HCT116 (cell line): ENCODE measurements at regions not wholly inside any gene's neighbourhood (a gene's known extent, or its start where the extent isn't known, plus 50 kb on each side); places are given as distances from the start of the nearest gene placed in this dataset.

Experiments used
- ATAC-seq: fragments of 200-7000 bp; cut with Tn5 transposase; 2 replicates; pipeline ENCODE4 v1.9.1; 2020; ENCODE audit warnings: mild to moderate bottlenecking, moderate library complexity
- BruUV-seq: library from RNA; stranded (reverse); fragments of 400-500 nt; replicated peaks from 2 replicates; lab custom pipeline; 2021; lab: Mats Ljungman, UMichigan
- CTCF ChIA-PET: fragments of 300-600 bp; sonication (Branson Sonifier 250); formaldehyde crosslinking; loops from one replicate; lab custom pipeline; 2021; ENCODE audit warnings: antibody characterized with exemption; lab: Charles Lee
- POLR2A ChIA-PET: fragments of 300-600, 350-600 bp; sonication (Branson Sonifier 250); formaldehyde crosslinking; loops from one replicate; lab custom pipeline; 2021; ENCODE audit warnings: antibody characterized with exemption; lab: Charles Lee
- RAD21 ChIA-PET, 2 experiments: fragments of 300-600 bp; sonication (Branson Sonifier 250); formaldehyde crosslinking; loops; one replicate each; lab custom pipeline; 2023; ENCODE audit warnings: low total read pairs in 2 of 2; ENCODE audit not compliant: uncharacterized antibody in 2 of 2, unreplicated experiment in 2 of 2, low non-redundant PET in 1 of 2; lab: Charles Lee
- DNase-seq: peaks from one replicate; pipeline ENCODE4 v3.0.0-alpha.2; 2010; ENCODE audit warnings: low read depth, low spot score
- H2AFZ ChIP-seq: fragments of 200-600 bp; shearing (Covaris generic), sonication (generic); 2 replicates; pipeline ENCODE4 v1.6.1; 2017; ENCODE audit warnings: low read depth, mixed run types, mixed read lengths, antibody characterized with exemption, low read length; ENCODE audit not compliant: poor library complexity, severe bottlenecking
- H3K27ac ChIP-seq: 2 replicates; pipeline ENCODE4 v1.5.1; 2012; ENCODE audit warnings: low read depth, low read length
- H3K27me3 ChIP-seq: fragments of 200-600 bp; sonication (generic); 2 replicates; pipeline ENCODE4 v1.6.1; 2016; ENCODE audit warnings: mixed run types, low read length, mixed read lengths; ENCODE audit not compliant: insufficient read depth
- H3K36me3 ChIP-seq, 2 experiments: fragments of 200-500 bp in 1 of 2; fragments of 200-600 bp in 1 of 2; sonication (Bioruptor generic) in 1 of 2; sonication (generic) in 1 of 2; 2 replicates each; pipeline versions ENCODE4 v1.5.1 to v1.6.1; 2014 to 2016; ENCODE audit warnings: low read length in 2 of 2, inconsistent platforms in 1 of 2, mixed read lengths in 1 of 2, mixed run types in 1 of 2; ENCODE audit not compliant: insufficient read depth in 2 of 2, control insufficient read depth in 1 of 2
- H3K4me1 ChIP-seq, 2 experiments: fragments of 200-600 bp in 1 of 2; sonication (generic) in 1 of 2; 2 replicates each; pipeline versions ENCODE4 v1.5.1 to v1.6.1; 2012 to 2017; ENCODE audit warnings: low read length in 2 of 2, inconsistent platforms in 1 of 2, mild to moderate bottlenecking in 1 of 2, mixed read lengths in 1 of 2, mixed run types in 1 of 2, moderate library complexity in 1 of 2; ENCODE audit not compliant: insufficient read depth in 2 of 2, control insufficient read depth in 1 of 2
- H3K4me2 ChIP-seq: fragments of 200-600 bp; sonication (generic); 2 replicates; pipeline ENCODE4 v1.6.1; 2017; ENCODE audit warnings: mixed run types, low read length, mixed read lengths
- H3K4me3 ChIP-seq, 2 experiments: fragments of 200-600 bp in 1 of 2; sonication (generic) in 1 of 2; replicated peaks in 1 of 2; 2 replicates each; pipeline ENCODE4 v1.5.1; 2011 to 2016; ENCODE audit warnings: low read length in 2 of 2, control low read depth in 1 of 2, low read depth in 1 of 2, mild to moderate bottlenecking in 1 of 2, mixed read lengths in 1 of 2, mixed run types in 1 of 2
- H3K79me2 ChIP-seq: fragments of 200-600 bp; sonication (generic); 2 replicates; pipeline ENCODE4 v1.6.1; 2017; ENCODE audit warnings: mild to moderate bottlenecking, mixed run types, low read length, moderate library complexity, mixed read lengths; ENCODE audit not compliant: insufficient read depth
- H3K9ac ChIP-seq: fragments of 200-600 bp; sonication (generic); 2 replicates; pipeline ENCODE4 v1.6.1; 2016; ENCODE audit warnings: low read length, mixed read lengths
- H3K9me2 ChIP-seq: fragments of 200-600 bp; sonication (generic), shearing (Covaris generic); 2 replicates; pipeline ENCODE4 v1.6.1; 2017; ENCODE audit warnings: mixed run types, mild to moderate bottlenecking, moderate library complexity; ENCODE audit not compliant: insufficient read depth
- H3K9me3 ChIP-seq, 2 experiments: fragments of 200-500 bp in 1 of 2; fragments of 200-600 bp in 1 of 2; sonication (Bioruptor generic) in 1 of 2; sonication (generic) in 1 of 2; 2 replicates each; pipeline ENCODE4 v1.6.1; 2014 to 2017; ENCODE audit warnings: low read length in 2 of 2, mixed read lengths in 2 of 2, inconsistent platforms in 1 of 2, low read depth in 1 of 2, mild to moderate bottlenecking in 1 of 2, mixed run types in 1 of 2, moderate library complexity in 1 of 2; ENCODE audit not compliant: control insufficient read depth in 1 of 2, insufficient read depth in 1 of 2
- H4K20me1 ChIP-seq: fragments of 200-600 bp; sonication (generic), shearing (Covaris generic); 2 replicates; pipeline ENCODE4 v1.6.1; 2017; ENCODE audit warnings: mixed run types, mild to moderate bottlenecking, moderate library complexity; ENCODE audit not compliant: insufficient read depth
- CBX3 ChIP-seq: IDR thresholded peaks from 2 replicates; pipeline ENCODE4 v1.6.1; 2012; ENCODE audit warnings: low read depth
- EGR1 ChIP-seq: IDR thresholded peaks from 2 replicates; pipeline ENCODE4 v1.6.1; 2012; ENCODE audit warnings: low read depth
- ELF1 ChIP-seq: IDR thresholded peaks from 2 replicates; pipeline ENCODE4 v1.6.1; 2012; ENCODE audit warnings: low read depth, borderline replicate concordance
- EZH2phosphoT487 ChIP-seq: fragments of 200-600 bp; IDR thresholded peaks from 2 replicates; pipeline ENCODE4 v1.6.1; 2018; ENCODE audit warnings: antibody characterized with exemption, borderline replicate concordance
- JUND ChIP-seq: IDR thresholded peaks from 2 replicates; pipeline ENCODE4 v1.6.1; 2012
- RAD21 ChIP-seq: IDR thresholded peaks from 2 replicates; pipeline ENCODE4 v1.6.1; 2012; ENCODE audit warnings: low read depth, mild to moderate bottlenecking
- SIN3A ChIP-seq: IDR thresholded peaks from 2 replicates; pipeline ENCODE4 v1.6.1; 2012; ENCODE audit warnings: low read depth
- SP1 ChIP-seq: IDR thresholded peaks from 2 replicates; pipeline ENCODE4 v1.6.1; 2012; ENCODE audit warnings: low read depth
- YY1 ChIP-seq: IDR thresholded peaks from 2 replicates; pipeline ENCODE4 v1.6.1; 2011; ENCODE audit warnings: low read length, low read depth, moderate library complexity, mild to moderate bottlenecking; ENCODE audit not compliant: insufficient replicate concordance; ENCODE audit errors: extremely low read depth
- ZNF274 ChIP-seq: fragments of 200-500 bp; sonication (Bioruptor generic); IDR thresholded peaks from 2 replicates; pipeline ENCODE4 v1.6.1; 2014; ENCODE audit warnings: mild to moderate bottlenecking, low read depth, low read length, inconsistent platforms
- intact Hi-C: fragments of 100-400 bp; cut with micrococcal nuclease; formaldehyde crosslinking; loops from 2 replicates; pipeline ENCODE4 v1.10.0; 2022
- TF ChIP-seq, protein P1 (sequence below), 3 experiments: fragments of 200-600 bp in 1 of 3; sonication (generic) in 1 of 3; IDR thresholded peaks in 2 of 3; conservative IDR thresholded peaks in 1 of 3; 2 replicates each; pipeline ENCODE4 v1.5.1; 2012 to 2017; ENCODE audit warnings: low read depth in 2 of 3, low read length in 2 of 3, antibody characterized with exemption in 1 of 3, borderline replicate concordance in 1 of 3, control low read depth in 1 of 3, mild to moderate bottlenecking in 1 of 3, mixed read lengths in 1 of 3, mixed run types in 1 of 3, moderate library complexity in 1 of 3; ENCODE audit not compliant: insufficient read depth in 1 of 3
- TF ChIP-seq, protein P2 (sequence below): IDR thresholded peaks from 2 replicates; pipeline ENCODE4 v1.6.1; 2011; ENCODE audit warnings: mild to moderate bottlenecking, low read length, moderate library complexity; ENCODE audit not compliant: insufficient replicate concordance; ENCODE audit errors: extremely low read depth

DNA sequence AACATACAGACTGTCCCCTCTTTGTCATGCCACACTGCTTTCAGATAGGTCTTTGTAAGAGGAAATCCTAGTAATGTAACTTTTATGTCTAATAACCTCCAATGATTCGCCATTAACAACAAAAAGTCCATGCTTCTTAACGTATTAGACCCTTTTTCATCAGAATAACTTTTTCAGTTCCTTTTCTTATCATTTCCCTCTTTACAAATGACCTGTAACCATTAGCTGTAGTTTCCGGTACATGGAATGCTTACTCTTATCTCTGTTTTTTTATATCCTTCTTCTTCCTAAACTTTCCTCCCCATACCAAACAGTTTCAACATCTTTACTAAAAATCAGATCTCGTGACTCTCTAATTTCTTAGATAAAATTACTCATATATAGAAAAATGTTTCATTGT lies 268.9 kb upstream of the TYRP1 start:
- Histone ChIP-seq H3K9ac (no peak overlapping the region), H3K27me3 (no peaks in the 10 kb centered on the region), H3K9me2 (no peaks in the 10 kb centered on the region), H2AFZ (no peak overlapping the region), H3K4me3 (no peak overlapping the region), H3K27ac (no peak overlapping the region), H3K79me2 (no peaks in the 10 kb centered on the region), H3K36me3 (no peaks in the 10 kb centered on the region), H4K20me1 (no peaks in the 10 kb centered on the region), H3K4me1 (no peaks in the 10 kb centered on the region), H3K4me2 (no peak overlapping the region), H3K9me3 (peaks cover 0 to 17% of the 10 kb centered on the region in 2 experiments; a peak in 2 of 4 replicates)
- intact Hi-C loops, result no loop called here
- DNase-seq (no peak), ATAC-seq (no peak)
- TF ChIP-seq RAD21 (no peak), ZNF274 (no peak), JUND (no peak), EZH2phosphoT487 (no peak), YY1 (no peak), CBX3 (no peak), EGR1 (no peak), ELF1 (no peak), SP1 (no peak), SIN3A (no peak)
- TF ChIP-seq, protein P1, sequence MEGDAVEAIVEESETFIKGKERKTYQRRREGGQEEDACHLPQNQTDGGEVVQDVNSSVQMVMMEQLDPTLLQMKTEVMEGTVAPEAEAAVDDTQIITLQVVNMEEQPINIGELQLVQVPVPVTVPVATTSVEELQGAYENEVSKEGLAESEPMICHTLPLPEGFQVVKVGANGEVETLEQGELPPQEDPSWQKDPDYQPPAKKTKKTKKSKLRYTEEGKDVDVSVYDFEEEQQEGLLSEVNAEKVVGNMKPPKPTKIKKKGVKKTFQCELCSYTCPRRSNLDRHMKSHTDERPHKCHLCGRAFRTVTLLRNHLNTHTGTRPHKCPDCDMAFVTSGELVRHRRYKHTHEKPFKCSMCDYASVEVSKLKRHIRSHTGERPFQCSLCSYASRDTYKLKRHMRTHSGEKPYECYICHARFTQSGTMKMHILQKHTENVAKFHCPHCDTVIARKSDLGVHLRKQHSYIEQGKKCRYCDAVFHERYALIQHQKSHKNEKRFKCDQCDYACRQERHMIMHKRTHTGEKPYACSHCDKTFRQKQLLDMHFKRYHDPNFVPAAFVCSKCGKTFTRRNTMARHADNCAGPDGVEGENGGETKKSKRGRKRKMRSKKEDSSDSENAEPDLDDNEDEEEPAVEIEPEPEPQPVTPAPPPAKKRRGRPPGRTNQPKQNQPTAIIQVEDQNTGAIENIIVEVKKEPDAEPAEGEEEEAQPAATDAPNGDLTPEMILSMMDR (IDR thresholded peaks at IDR 0.05 in 2 of 3, conservative IDR thresholded peaks at IDR 0.05 in 1 of 3; ENCODE audit: borderline replicate concordance in 1 of 3, insufficient read depth in 1 of 3, low read depth in 2 of 3, low read length in 2 of 3), result no peak
- TF ChIP-seq, protein P2, sequence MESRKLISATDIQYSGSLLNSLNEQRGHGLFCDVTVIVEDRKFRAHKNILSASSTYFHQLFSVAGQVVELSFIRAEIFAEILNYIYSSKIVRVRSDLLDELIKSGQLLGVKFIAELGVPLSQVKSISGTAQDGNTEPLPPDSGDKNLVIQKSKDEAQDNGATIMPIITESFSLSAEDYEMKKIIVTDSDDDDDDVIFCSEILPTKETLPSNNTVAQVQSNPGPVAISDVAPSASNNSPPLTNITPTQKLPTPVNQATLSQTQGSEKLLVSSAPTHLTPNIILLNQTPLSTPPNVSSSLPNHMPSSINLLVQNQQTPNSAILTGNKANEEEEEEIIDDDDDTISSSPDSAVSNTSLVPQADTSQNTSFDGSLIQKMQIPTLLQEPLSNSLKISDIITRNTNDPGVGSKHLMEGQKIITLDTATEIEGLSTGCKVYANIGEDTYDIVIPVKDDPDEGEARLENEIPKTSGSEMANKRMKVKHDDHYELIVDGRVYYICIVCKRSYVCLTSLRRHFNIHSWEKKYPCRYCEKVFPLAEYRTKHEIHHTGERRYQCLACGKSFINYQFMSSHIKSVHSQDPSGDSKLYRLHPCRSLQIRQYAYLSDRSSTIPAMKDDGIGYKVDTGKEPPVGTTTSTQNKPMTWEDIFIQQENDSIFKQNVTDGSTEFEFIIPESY, result no peak
- ChIA-PET RAD21 (no interaction called here), POLR2A (no interaction called here), CTCF (no interaction called here)
- BruUV-seq, result no TSS peak
